GM13976 (cell line): ENCODE measurements at regions not wholly inside any gene's neighbourhood (a gene's known extent, or its start where the extent isn't known, plus 50 kb on each side); places are given as distances from the start of the nearest gene placed in this dataset.

Experiments used
- DNase-seq: peaks from one replicate; pipeline ENCODE4 v3.0.0; 2012; ENCODE audit warnings: low spot score
- CTCF ChIP-seq: IDR thresholded peaks from 2 replicates; pipeline ENCODE4 v1.5.1; 2012; ENCODE audit warnings: borderline replicate concordance, mild to moderate bottlenecking; ENCODE audit not compliant: insufficient read depth; ENCODE audit errors: extremely low read depth, missing control alignments, control extremely low read depth
- in situ Hi-C: fragments of 300-500 bp; cut with MboI; formaldehyde crosslinking; loops from one replicate; pipeline ENCODE4 v1.12.0; 2022; ENCODE audit warnings: low sequenced_read_pairs, mixed read lengths, inconsistent platforms; ENCODE audit not compliant: unreplicated experiment

DNA sequence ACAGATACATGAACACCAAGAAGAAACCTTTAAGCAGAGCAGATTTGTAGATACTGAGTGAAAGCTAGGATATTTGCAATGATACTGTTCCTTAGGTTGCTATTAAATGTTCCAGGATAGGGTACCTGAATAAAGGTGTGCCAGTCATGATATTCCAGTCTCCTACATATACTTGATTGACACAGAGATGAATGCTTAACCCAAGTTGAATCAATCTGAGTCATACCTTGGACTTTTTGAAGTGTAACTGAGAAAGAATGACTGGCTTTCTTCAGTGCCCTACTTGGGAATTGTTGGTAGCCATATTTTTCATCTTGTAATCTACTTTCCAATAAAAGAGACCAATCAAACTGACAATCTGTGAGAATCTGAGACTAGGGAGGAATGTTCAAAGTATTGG lies 805.7 kb upstream of the GHITM start:
- DNase-seq, result no peak
- TF ChIP-seq CTCF, result no peak
- in situ Hi-C loops, result no loop called here

GRCh38 chr10:83343676-83344075 lies 795.6 kb upstream of the GHITM start:
- DNase-seq, result no peak
- TF ChIP-seq CTCF, result no peak
- in situ Hi-C loops, result no loop called here

GRCh38 chr10:83346266-83346910 lies 792.9 kb upstream of the GHITM start:
- no peak for DNase-seq
- TF ChIP-seq CTCF, result no peak
- in situ Hi-C loops, result no loop called here

DNA sequence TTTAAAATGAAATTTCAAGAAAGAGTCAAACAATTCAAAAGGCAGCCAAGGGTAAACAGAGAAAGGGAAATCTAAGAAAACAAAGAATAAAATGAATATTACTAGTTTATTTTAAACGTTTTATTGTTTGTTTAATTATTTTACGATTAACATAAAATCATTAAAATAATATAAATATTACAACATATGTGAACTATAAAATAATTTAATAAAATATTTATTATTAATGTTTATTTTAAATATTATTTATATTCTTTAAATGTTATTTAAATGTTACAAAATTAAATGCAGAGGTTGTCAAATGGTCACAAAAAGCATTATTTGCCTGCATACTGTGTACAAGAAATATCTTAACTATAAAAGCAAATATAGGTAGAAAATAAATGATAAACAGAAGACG lies 786.7 kb upstream of the GHITM start:
- in situ Hi-C loops, result no loop called here
- no peak for DNase-seq
- TF ChIP-seq CTCF, result no peak

GRCh38 chr10:83354456-83354855 lies 784.9 kb upstream of the GHITM start:
- in situ Hi-C loops, result no loop called here
- no peak for TF ChIP-seq CTCF
- DNase-seq, result no peak

GRCh38 chr10:83357004-83357403 lies 782.3 kb upstream of the GHITM start:
- DNase-seq, result no peak
- in situ Hi-C loops, result no loop called here
- TF ChIP-seq CTCF, result no peak
